ENCODE measurements at regions not wholly inside any gene's neighbourhood (a gene's known extent, or its start where the extent isn't known, plus 50 kb on each side); places are given as distances from the start of the nearest gene placed in this dataset.

DNA sequence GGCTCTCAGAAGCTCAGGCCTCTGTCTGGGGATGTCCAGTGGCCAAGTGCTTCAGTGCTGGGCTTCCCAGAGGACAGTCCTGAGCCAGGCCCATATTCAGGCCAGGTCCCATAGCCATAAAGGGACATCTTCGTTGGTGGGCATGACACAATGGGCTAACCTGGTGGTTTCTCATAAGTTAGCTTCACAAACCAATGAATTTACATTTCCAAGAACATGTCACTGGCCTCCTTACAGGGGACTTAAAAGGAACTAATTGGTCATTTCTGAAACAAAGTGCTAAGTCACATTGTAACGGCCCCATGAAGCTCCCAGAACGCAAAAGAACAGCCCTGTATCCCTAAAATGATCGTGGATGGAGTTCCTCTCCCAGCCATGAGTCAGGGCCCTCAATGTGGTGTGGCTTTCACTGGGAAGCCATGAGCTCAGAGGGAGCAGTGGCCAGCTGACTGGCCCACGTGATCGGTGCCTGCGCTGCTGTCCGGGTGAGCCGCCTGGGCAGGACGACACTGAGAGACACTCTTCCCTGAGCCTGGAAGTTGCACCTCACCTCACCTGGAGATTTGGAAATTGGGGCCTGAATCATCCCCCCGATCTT is 163.7 kb upstream of the APCDD1 start:
- DNase-seq: no peak

DNA sequence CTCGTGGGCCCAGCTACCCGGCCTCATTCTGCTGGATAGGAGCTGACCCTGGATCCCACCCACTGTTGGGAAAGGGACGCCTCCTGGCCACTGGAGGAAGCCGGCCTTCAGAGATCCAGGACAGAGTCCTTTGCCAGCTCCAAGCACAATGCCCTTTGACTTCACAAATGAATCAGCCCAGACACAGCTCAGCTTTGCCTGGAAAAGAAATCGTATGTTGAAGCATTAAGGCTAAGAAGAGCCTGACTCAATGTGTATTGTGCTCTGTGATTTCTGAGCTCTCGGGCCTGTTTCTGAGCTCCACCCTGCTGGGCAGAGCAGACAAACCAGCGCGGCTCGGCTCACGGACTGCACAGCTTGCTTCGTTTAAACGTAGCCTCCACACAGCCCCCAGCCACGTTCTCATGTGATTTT is 162.9 kb upstream of the APCDD1 start:
- peak; percentile 33 for DNase-seq

DNA sequence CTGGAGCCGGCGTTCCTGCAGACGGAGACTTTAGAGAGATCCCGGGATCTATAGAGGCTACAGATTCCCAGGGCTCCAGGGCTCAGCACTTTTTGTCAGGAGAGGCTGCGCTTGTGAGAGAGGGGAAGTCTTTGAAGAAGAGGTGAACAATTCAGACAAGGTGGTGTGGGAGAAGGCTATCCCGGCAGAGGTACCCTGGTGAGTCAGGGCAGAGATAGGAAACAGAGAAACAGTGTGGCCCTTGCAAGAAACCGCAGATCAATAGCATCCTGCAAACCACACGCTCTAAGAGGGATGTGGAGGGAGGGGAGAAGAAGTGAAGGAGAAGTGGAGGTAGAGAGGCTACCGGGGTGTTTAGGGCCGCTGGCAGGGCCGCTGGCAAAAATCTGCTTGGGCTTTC is 160.5 kb upstream of the APCDD1 start:
- DNase-seq: no peak

DNA sequence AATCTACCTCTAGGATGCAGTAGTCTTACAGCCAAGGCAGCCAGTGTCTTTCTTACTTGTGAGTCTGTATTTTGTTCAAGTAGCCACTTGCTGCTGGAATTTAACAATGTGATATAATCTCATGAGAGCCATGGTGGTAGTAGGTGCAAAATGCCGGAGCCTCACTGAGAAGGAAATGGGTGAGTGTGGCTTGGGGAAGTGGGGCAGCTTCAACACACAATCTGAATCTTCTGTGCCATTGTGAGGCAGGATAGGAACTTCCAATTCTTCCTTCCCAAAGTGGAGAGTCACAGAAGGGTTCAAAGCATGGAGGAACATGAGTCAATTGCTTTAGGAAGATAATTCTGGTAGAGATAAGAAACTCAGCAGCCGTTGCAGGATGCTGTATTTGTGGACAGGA is 158.7 kb upstream of the APCDD1 start:
- DNase-seq: no peak

DNA sequence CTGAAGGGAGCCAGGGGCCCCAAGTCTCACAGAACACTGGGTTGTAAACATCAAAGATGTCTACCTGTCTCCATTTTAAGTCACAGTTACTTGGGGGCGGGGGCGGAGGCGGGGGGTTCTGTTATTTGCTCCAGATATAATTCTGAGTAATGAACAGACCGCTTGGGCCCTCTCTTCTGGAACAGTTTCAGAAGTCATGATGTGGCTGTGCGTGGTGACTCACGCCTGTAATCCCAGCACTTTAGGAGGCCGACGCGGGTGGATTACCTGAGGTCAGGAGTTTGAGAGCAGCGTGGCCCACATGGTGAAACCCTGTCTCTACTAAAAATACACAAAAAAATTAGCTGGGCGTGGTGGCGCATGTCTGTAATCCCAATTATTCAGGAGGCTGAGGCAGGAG is 157.9 kb upstream of the APCDD1 start:
- peak; percentile 54 for DNase-seq

DNA sequence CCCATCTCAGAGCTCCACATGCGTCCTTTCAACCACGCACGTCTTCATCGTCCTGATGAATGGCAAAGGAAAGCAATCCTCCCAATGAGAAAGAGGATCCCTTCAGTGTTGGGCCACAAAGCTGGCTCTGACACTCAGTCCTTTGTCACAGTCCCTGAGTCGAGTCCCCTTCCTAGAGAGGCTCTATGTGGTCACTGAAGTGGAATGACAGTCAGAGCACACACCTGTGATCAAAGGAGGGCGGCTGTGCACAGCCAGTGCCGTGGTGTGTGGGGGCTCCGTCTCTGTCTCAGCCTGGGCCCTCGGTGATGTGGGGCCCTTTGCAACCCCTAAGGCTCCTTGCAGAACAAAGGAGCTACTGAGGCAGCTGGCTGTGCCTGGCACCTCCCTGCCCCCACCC is 157.3 kb upstream of the APCDD1 start:
- DNase-seq: no peak

DNA sequence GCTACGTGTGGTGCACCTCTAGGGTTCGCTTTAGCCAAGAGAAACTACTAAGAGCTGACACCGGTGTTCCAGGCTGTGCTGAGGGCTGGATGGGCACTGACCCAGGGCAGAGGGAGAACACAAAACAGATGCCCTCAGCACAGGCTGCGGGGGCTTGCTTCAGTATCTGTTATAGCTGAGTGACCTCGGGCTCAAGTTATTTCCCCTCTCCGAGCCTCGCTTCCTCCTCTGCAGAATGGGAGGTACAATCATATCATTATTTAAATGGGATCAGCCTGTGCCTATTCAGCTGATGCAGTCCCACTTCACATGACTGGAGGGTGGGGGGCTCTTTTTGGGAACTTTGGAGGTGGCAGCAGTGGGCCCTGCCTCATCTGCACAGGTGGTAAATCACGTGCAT is 156.1 kb upstream of the APCDD1 start:
- no peak for DNase-seq

DNA sequence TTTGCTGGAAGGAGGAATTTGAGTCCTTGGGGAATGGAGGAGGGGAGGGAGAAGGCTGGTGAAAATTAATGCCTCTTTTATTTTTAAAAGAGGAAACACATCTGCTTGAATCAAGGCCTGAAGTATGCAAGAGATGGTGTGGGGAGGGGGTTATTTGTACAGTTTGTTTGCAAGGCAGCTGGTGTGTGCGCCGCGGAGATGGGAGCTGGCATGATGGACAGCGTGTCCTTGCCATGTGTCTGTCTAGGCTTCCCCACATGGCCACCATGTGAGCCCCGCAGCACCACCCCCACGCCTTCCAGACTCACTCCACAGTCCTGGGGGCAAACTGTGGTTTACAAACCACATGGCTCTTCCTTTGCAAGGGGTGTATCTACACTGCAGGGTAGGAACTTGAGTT is 154.8 kb upstream of the APCDD1 start:
- DNase-seq: peak; percentile 54

DNA sequence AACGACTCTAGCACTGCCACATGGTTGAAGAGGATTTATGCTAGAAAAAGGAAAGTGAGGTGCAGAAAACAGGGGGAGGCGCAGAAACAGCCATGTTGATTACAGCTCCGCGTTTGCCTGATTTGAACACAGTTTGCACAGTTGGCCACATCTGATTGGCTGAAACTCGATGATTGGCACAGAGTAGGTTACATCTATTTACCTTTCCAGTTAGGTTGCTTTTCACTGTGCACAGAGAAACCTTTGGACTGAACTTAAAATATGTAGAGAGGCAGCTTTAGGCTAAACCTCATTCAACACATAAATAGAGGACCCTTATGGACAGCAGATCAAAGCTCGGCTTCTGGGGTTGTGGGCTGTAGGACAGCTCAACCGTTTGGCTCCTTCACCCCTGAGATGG is 153.7 kb upstream of the APCDD1 start:
- no peak for DNase-seq

DNA sequence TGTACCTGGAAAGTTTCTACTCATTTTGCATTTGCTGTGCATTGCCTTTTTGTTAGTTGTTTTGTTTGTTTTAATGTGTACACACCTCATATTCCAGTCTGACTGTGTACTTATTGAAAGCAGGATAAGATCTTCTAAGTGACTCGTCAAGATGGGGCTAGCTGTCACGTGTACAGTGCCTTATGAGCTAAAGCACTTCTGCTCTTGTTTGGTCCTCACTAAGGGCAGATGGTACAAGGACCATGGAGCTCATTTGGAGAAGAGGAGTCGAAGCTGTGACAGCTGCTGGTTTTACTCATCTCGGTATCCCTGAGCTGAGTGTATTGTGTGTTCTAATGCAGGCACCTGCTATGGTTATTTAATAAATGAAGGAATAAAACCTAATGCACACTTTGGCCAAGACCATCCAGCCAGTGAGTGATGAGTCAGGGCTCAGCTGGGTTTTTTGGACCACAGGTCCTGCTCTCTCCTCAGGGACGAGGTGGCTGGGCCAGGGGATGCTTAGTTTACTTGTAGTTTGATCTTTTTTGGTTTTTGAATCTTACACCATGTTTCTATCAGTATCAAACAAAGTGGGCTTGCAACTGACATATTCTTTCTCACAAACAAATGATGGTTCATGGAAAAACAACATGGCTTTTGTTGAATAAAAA is 152.5 kb upstream of the APCDD1 start:
- no peak for DNase-seq

DNA sequence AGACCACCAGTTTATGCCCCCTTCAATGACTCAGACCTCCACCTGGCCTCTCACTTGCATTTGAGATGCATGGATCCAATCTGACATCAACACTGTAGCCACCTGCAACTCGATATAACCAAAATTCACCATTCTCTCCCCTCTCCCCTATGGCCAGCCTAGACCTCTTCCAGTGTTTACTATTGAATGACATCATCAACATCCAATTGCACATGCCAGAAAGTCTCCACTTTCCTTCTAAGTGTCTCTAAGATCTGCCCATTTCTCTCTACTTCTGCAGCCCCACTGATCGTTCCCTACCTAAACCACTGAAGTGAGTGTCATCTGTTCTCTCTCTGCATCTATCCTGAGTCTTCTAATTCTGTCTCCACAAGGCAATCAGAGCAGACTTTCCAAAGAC is 151.3 kb upstream of the APCDD1 start:
- no peak for DNase-seq

DNA sequence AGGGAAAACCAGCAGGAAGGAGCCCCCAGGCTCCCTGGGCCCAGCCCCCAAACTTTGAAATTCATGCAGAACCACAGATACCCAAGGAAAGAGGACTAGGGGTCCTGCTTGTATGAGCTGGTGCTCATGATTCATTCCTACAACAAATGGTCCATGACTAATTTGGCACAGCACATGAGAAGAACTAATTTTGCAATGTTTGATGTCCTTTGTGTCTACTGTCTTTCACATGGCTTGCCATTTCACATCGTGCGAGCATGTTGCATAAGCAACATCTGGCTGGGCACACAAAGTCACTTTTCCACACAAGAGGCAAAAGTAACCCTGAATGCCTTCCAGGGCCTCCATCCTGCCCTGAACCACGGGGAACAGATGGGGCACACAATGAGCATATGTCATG is 149.6 kb upstream of the APCDD1 start:
- peak; percentile 94 for DNase-seq

DNA sequence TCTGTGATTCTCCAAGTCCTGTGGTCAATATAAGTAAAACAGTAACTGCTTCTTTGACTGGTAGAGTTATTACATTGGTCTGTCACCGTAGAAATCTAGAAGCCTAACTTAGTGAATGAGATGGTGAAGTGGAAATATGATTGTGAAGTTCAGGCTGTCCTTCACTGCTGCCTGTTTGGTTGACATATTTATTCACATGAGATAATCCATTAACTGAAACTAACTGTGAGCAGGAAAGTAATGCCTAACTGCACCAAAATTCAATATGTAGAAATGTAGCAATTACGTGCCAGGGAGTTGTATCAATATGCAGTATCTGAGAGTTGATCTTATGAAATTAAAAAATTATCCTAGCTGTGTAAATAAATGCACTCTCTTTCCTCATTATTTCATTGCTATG is 147.7 kb upstream of the APCDD1 start:
- DNase-seq: no peak

DNA sequence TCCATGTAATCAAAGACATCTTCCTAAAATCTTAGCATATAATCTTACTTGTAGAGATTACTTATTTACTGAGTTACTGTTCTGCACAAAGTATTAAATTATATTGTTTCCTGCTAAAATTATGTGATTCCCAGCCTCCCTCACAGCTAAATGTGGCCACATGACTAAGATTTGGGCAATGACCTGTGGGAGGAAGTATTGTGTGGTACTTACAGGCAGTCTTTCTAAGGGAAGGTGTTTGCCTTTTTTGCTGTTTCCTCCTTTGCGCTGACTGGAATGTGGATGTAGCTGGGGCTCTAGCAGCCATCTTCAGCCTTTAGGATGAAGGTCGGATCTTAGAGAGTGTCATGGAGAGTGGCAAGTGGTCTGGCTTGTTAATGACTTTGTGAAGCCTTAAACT is 146.3 kb upstream of the APCDD1 start:
- no peak for DNase-seq

DNA sequence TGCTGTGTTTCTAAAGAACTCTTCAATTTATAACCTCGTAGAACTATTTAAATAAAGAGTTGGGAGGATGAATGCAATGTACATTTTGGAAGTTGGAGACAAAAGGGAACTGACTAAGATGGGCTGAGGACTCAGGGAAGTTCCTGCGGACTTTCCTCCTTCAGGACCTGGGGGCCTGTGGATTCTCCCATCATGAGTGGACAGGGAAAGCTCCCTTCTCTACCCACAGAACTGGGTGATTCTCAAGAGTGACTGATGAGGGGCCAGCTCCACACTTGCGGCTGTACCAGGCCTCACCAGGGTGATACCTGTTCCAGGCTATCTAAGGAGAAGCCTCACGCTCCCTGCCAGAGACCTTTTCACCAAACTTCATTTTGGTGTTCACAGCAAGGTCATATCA is 143.8 kb upstream of the APCDD1 start:
- no peak for DNase-seq

DNA sequence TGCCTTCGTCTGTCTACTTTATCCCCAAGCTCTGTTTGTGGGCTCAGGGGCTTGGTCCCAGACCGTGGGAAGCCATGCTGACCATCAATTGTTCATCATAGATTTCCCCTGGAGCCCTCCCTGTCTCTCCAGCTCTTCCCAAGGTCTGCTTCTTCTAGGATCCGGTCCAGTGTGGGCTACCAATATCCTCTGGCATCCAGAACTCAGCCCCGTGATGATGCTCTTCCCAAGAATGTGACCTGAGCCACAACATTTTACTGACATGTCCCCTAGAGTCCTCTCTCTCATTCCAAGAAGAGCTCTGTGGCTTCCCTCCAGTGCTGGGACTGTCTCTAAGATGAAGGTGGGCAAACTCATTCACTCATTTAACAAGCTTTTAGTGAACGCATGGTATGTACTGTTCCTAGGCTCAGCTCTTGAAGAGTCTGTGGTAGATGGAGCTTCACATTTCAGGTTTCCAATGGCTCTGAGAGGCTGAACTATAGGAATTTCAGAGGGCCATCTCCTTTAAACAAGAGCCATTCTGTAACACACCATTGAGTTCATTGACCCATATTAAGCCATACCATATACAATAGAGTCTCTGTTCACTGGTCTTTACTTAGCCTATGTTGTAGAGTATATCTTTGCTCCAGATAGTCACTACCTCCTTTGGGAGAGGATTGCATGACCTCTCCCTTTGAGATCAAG is 142.0 kb upstream of the APCDD1 start:
- DNase-seq: peak; percentile 55

DNA sequence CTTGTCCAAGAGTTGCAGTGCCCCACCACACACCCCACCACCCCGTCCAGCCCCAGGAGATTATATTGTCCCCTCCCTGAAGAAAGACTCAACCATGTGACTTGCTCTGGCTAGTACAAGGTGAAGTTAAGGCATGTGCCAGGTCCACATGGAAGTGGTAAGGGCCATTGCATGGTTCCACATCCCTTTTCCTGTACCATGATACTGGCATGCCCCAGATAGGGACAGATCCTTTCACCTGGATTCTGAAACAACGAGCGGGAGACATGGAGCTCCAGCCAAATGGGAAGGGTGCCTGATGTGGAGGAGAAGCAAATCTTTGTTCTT is 141.5 kb upstream of the APCDD1 start:
- DNase-seq: no peak

DNA sequence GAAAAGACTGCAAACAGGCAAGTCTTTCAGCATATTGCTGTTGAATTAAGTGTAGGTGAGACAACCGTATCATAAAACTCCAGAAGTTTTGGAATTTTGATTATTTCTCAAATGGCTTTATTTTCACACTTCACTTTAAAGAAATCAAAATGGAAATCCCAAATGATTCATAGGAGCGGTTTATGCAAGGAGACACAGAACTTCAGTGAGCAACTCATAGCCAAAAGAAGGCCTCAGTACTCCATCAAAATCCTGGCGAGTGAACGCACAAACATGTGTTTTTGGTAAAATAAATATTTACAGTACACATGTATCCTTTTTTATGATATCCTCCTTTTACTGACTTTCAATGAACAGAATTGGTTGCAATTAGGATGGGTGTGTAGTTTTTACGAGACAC is 140.4 kb upstream of the APCDD1 start:
- DNase-seq: no peak

DNA sequence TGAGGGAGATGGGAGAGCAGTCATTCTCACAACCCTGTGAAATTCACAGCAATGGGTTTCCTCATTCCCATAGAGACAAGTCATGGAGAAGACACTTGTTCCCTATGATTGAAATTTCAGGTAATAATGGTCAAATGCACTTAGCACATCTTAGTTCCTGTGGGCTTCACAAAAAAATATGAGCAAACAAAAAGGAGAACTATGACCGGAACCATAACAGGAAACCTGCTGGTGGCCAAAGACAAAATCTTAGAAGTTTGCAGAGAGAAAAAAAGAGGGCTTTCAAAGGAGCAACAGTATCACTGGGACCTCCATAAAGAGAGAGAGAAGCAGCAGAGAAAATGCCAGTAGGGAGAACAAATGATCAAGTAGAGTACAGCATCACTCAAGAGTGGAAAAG is 138.9 kb upstream of the APCDD1 start:
- no peak for DNase-seq

DNA sequence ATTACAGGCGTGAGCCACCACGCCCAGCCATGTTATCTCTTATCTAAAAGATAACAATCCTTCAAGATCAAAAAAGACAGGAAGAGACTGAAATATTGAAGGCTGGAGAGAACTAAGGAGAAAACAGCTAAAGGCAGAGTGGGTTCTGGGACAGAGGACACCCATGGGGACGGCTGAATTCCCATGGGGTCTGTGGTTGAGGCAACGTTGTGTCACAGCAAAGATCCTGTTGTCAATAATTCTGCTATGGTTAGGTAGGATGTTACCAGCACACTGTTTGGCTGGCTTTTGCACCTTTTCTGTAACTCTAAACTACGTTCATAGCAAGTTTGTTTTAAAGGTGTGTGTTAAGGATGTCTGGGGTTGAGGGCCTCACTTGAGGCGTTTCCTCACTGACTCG is 137.7 kb upstream of the APCDD1 start:
- DNase-seq: no peak

DNA sequence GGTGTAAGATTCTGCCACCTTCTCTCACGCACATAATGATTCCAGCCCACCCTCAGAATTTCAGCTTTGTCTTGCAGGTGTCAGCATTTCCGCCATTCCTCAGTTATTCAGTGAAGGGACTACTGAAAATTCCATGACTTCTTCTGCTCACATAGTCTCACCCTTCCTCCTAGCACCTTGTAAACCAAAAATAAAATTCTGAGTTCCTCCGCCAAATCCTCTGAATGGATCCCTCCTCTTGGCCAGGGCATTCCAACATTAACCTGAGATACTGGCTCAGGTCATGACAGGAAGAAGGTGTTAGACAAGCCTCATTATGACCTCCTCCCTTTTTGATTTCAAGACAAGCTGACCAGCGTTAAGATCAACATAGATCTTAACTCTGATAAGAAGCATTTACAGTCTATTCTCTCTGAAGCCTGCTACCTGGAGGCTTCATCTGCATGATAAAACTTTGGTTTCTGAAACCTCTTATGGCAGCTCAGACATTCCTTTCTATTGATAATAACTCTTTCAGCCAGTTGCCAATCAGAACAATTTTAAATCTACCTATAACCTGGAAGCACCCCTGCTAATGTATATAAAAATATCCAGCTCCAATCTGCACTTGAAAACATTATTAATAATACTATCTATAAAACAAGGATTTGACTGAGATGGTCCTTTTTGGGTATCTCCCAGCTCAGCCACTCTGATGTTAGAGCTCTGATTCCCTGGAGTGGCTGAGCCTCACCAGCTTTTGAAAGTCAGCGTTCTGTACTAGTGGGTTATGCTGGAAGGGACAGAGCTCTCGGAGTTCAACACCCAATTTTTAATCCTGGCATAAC is 136.4 kb upstream of the APCDD1 start:
- no peak for DNase-seq

DNA sequence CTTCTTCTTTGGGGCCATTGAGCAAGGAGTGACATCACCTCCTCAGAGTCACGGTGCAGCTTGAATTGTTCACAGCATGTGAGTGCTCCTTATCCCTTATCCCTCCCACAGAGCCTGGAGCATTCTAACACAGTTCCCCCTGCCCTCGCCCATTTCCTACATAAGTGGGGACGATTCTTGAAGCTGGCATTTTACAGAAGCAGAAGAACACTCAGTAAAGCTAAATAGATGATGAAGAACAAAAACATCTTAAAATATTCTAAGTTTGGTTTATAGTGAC is 135.8 kb upstream of the APCDD1 start:
- DNase-seq: no peak

DNA sequence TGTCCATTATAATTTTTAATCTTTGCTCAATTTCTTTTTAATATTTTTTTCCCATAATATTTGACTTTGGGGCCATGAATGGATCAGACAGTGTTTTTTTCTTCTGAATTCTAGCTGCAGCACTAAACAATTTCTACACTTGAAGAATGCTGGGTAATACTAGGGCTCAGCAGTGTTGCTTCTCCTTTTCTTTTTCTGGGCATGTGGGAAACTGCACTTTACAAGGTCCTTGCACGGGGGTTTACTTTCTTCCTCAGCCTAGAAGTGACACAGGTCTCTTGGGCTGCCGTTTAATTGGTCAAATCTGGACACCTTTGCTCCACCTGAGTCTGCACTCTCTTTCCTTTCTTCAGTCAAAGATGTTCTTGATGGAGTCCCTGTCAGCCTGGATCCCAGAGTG is 135.4 kb upstream of the APCDD1 start:
- DNase-seq: no peak

DNA sequence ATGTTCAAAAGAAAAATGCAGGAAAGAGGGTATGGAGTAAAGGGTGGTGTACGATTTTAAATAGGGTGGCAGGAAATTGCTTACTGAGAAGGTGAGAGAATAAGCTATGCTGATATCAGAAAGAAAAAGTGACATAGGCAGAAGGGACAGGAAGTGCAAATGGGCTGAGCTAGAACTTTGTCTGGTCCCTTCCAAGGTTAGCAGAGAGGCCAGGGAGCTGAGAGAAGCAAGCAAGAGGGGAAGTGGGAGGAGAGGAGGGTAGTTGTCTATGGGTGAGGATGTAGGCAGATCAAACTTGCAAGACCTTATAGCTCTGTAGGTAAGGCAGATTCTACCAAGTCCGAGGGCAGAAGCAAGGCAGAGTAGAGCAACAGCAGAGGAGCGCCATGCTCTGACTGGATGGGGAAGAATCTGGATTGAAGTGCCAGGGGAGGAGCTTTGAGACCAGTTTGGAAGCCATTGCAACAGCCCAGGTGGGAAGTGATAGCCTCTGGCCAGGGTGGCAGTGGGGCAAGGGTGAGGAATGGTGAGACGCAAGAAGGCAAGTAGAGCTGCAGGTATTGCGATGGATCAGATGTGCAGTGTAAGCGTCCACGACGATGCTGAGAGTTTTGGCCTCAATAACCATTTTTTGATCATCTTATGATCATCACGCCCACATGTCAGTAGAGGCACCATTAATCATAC is 134.4 kb upstream of the APCDD1 start:
- no peak for DNase-seq
